Astrocyte (in vitro differentiated cells and primary cell): ENCODE measurements at regions not wholly inside any gene's neighbourhood (a gene's known extent, or its start where the extent isn't known, plus 50 kb on each side); places are given as distances from the start of the nearest gene placed in this dataset.

Experiments used
- DNase-seq: peaks from one replicate; pipeline ENCODE4 v3.0.0-alpha.2; 2010; ENCODE audit warnings: low read depth
- FAIRE-seq: peaks from 2 replicates; lab custom pipeline; 2011; peaks lifted over from hg19 to GRCh38; lab: Jason Lieb, UNC
- H2AFZ ChIP-seq: 2 replicates; pipeline ENCODE4 v1.6.0; 2012; ENCODE audit warnings: low read depth, low read length, inconsistent platforms
- H3K27ac ChIP-seq: 2 replicates; pipeline ENCODE4 v1.5.1; 2011; ENCODE audit warnings: low read depth, low read length, inconsistent platforms
- H3K27me3 ChIP-seq: 2 replicates; pipeline ENCODE4 v1.6.0; 2011; ENCODE audit warnings: low read length, inconsistent platforms; ENCODE audit not compliant: insufficient read depth
- H3K36me3 ChIP-seq: 2 replicates; pipeline ENCODE4 v1.5.1; 2011; ENCODE audit warnings: low read length, inconsistent platforms; ENCODE audit not compliant: insufficient read depth
- H3K4me1 ChIP-seq: 2 replicates; pipeline ENCODE4 v1.5.1; 2011; ENCODE audit warnings: low read length, inconsistent platforms; ENCODE audit not compliant: insufficient read depth
- H3K4me2 ChIP-seq: 2 replicates; pipeline ENCODE4 v1.6.0; 2012; ENCODE audit warnings: low read length, inconsistent platforms
- H3K4me3 ChIP-seq: 2 replicates; pipeline ENCODE4 v1.5.1; 2011; ENCODE audit warnings: low read depth, mild to moderate bottlenecking, low read length, inconsistent platforms; ENCODE audit not compliant: insufficient read depth
- H3K79me2 ChIP-seq: 2 replicates; pipeline ENCODE4 v1.6.0; 2012; ENCODE audit warnings: mild to moderate bottlenecking, low read length, inconsistent platforms; ENCODE audit not compliant: insufficient read depth
- H3K9ac ChIP-seq: 2 replicates; pipeline ENCODE4 v1.6.0; 2012; ENCODE audit warnings: mild to moderate bottlenecking, low read length, inconsistent platforms
- H3K9me3 ChIP-seq: 2 replicates; pipeline ENCODE4 v1.5.1; 2012; ENCODE audit warnings: low read depth, mild to moderate bottlenecking, low read length, inconsistent platforms; ENCODE audit not compliant: insufficient read depth
- H4K20me1 ChIP-seq: 2 replicates; pipeline ENCODE4 v1.6.0; 2012; ENCODE audit warnings: low read length, inconsistent platforms; ENCODE audit not compliant: insufficient read depth
- H3K27ac Mint-ChIP-seq: one replicate; pipeline ENCODE4 v1.8.0; 2021; ENCODE audit warnings: mild to moderate bottlenecking, mixed read lengths; ENCODE audit not compliant: unreplicated experiment
- H3K27me3 Mint-ChIP-seq: one replicate; pipeline ENCODE4 v1.8.0; 2021; ENCODE audit warnings: low read depth, mixed read lengths; ENCODE audit not compliant: unreplicated experiment
- H3K36me3 Mint-ChIP-seq: one replicate; pipeline ENCODE4 v1.8.0; 2021; ENCODE audit warnings: low read depth, mixed read lengths; ENCODE audit not compliant: unreplicated experiment
- H3K4me1 Mint-ChIP-seq: one replicate; pipeline ENCODE4 v1.8.0; 2021; ENCODE audit warnings: low read depth, mixed read lengths; ENCODE audit not compliant: unreplicated experiment
- H3K4me3 Mint-ChIP-seq: one replicate; pipeline ENCODE4 v1.8.0; 2021; ENCODE audit warnings: mild to moderate bottlenecking, moderate library complexity, mixed read lengths; ENCODE audit not compliant: unreplicated experiment
- H3K9me3 Mint-ChIP-seq: one replicate; pipeline ENCODE4 v1.8.0; 2021; ENCODE audit warnings: mild to moderate bottlenecking, mixed read lengths; ENCODE audit not compliant: unreplicated experiment
- EZH2 ChIP-seq: IDR thresholded peaks from 2 replicates; pipeline ENCODE4 v1.6.1; 2012; ENCODE audit warnings: mild to moderate bottlenecking, low read length, inconsistent platforms; ENCODE audit not compliant: insufficient read depth
- TF ChIP-seq, protein P1 (sequence below): IDR thresholded peaks from 2 replicates; pipeline ENCODE4 v1.5.1; 2011; ENCODE audit warnings: low read depth, mild to moderate bottlenecking, inconsistent platforms, low read length, moderate library complexity; ENCODE audit not compliant: insufficient read depth

DNA sequence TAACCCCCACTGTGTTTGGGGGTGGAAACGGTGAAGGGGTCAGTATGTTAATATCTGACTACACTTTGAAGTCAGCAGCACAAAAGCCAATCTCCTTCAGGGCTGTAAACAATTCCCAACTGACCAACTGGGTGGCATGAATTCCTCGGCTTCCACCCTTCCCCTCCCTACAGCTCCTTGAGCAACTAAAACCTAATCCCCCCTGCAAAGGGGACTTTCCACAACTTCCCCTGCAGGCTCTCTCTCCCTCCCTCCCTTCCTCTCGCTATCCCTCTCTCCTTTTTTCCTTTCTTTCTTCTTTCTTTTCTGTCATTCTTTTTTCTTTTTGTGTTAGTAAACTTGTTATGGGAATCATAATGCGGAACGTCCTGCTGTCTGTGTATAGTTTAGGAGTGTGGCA lies 65.1 kb upstream of the PTCH1 start:
- Mint-ChIP-seq H3K9me3 (peaks cover 7% of the 10 kb centered on the region), H3K27me3 (peaks cover 17% of the 10 kb centered on the region), H3K27ac (no peak overlapping the region), H3K4me1 (peaks cover 11% of the 10 kb centered on the region), H3K36me3 (no peaks in the 10 kb centered on the region), H3K4me3 (no peak overlapping the region)
- TF ChIP-seq EZH2: no peak
- TF ChIP-seq, protein P1, sequence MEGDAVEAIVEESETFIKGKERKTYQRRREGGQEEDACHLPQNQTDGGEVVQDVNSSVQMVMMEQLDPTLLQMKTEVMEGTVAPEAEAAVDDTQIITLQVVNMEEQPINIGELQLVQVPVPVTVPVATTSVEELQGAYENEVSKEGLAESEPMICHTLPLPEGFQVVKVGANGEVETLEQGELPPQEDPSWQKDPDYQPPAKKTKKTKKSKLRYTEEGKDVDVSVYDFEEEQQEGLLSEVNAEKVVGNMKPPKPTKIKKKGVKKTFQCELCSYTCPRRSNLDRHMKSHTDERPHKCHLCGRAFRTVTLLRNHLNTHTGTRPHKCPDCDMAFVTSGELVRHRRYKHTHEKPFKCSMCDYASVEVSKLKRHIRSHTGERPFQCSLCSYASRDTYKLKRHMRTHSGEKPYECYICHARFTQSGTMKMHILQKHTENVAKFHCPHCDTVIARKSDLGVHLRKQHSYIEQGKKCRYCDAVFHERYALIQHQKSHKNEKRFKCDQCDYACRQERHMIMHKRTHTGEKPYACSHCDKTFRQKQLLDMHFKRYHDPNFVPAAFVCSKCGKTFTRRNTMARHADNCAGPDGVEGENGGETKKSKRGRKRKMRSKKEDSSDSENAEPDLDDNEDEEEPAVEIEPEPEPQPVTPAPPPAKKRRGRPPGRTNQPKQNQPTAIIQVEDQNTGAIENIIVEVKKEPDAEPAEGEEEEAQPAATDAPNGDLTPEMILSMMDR: no peak
- no peak overlapping the region for H3K9ac ChIP-seq
- H3K4me3 ChIP-seq: no peak overlapping the region
- H3K27ac ChIP-seq: no peak overlapping the region
- no peaks in the 10 kb centered on the region for H3K79me2 ChIP-seq
- no peak overlapping the region for H2AFZ ChIP-seq
- no peaks in the 10 kb centered on the region for H3K9me3 ChIP-seq
- H3K27me3 ChIP-seq: no peaks in the 10 kb centered on the region
- FAIRE-seq: no peak
- no peak overlapping the region for H3K4me2 ChIP-seq
- no peaks in the 10 kb centered on the region for H3K4me1 ChIP-seq
- no peaks in the 10 kb centered on the region for H3K36me3 ChIP-seq
- H4K20me1 ChIP-seq: no peaks in the 10 kb centered on the region
- DNase-seq: no peak

DNA sequence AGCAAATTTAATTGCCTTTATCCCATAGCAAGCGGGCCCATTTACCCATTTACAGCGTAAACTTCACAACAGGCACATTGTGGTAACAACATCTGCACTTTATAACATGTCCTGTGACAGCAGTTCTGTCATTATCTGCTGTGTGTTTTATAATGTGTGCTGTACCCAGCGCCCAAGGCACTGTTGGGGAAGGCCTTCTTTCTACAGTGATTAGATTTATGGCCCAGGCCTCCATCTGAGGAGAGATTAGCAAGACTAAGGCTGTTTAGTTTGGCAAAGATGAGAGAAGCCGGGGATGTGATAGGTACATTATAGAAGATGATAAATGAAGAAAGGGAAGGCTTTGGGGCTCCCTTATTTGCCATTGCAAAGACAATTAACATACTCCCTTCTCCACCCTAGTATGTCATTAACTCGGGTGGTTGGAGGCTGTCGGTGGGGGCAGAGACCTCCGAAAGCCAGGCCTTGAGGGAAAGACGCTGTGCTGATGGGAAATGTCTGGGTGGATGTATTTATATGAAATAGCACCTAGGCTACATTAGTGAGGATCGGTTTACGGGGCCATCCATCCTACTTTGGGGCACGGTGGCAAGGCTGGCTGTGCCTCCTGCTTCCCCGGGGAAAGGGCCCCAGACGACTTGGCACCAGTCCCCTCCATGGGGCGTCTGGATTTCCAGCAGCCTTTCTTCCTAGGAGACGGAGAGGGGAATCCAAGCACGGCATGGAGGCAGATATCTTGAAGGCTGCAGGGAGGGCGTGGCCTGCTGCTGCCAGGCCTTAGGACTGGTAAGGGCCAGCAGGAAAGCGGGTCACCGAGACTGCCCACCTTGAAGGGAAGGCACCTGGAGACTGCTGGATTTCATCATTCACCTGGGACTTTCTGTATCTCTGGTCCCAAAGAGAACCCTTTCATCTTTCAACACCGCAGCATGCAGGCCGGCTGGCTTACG lies 64.3 kb upstream of the PTCH1 start:
- Histone ChIP-seq H3K27me3 (no peaks in the 10 kb centered on the region), H3K79me2 (no peaks in the 10 kb centered on the region), H3K27ac (no peak overlapping the region), H2AFZ (no peak overlapping the region), H3K9me3 (no peaks in the 10 kb centered on the region), H3K4me3 (no peak overlapping the region), H3K4me2 (no peak overlapping the region), H3K36me3 (no peaks in the 10 kb centered on the region), H3K4me1 (no peaks in the 10 kb centered on the region), H3K9ac (no peak overlapping the region), H4K20me1 (no peaks in the 10 kb centered on the region)
- Mint-ChIP-seq H3K36me3 (no peaks in the 10 kb centered on the region), H3K4me1 (peaks cover 11% of the 10 kb centered on the region), H3K27me3 (peaks cover 18% of the 10 kb centered on the region), H3K27ac (no peak overlapping the region), H3K4me3 (no peak overlapping the region), H3K9me3 (peaks cover 7% of the 10 kb centered on the region)
- FAIRE-seq: no peak
- DNase-seq: no peak
- no peak for TF ChIP-seq EZH2
- TF ChIP-seq, protein P1: no peak
